ENCODE measurements at regions not wholly inside any gene's neighbourhood (a gene's known extent, or its start where the extent isn't known, plus 50 kb on each side); places are given as distances from the start of the nearest gene placed in this dataset.

DNA sequence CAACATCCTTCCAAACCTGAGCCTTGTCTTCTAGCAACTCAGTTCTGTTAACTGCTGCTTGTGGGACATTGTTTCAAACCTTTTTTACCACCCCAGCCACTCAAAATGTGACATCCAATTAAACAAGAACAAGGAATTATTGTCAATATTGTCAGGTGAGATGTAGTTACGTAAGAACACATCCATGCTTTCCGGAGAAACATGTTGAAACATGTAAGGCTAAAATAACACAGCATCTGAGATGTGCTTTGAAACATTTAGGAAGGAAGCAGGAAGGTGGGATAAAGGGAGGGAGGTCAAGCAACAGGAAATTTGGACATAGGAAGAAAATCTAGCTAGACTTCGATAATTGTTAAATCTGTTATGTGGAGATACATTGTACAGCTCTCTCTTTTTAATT is 50.9 kb upstream of the PRICKLE2 start:
- 81 to 84% methylated on average over 3 of the region's 3 CpGs for WGBS, 2 donors
- Histone ChIP-seq H3K27ac (no peak overlapping the region), H3K9me3 (no peaks in the 10 kb centered on the region), H3K4me1 (no peaks in the 10 kb centered on the region), H3K27me3 (no peaks in the 10 kb centered on the region), H3K4me3 (replicated peaks in 1 of 3) (no peak overlapping the region), H3K36me3 (no peaks in the 10 kb centered on the region)
- TF ChIP-seq, protein P1, sequence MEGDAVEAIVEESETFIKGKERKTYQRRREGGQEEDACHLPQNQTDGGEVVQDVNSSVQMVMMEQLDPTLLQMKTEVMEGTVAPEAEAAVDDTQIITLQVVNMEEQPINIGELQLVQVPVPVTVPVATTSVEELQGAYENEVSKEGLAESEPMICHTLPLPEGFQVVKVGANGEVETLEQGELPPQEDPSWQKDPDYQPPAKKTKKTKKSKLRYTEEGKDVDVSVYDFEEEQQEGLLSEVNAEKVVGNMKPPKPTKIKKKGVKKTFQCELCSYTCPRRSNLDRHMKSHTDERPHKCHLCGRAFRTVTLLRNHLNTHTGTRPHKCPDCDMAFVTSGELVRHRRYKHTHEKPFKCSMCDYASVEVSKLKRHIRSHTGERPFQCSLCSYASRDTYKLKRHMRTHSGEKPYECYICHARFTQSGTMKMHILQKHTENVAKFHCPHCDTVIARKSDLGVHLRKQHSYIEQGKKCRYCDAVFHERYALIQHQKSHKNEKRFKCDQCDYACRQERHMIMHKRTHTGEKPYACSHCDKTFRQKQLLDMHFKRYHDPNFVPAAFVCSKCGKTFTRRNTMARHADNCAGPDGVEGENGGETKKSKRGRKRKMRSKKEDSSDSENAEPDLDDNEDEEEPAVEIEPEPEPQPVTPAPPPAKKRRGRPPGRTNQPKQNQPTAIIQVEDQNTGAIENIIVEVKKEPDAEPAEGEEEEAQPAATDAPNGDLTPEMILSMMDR (IDR thresholded peaks at IDR 0.05) = no peak
- no peak for TF ChIP-seq POLR2A (IDR thresholded peaks at IDR 0.05)
- DNase-seq = no peak
- intact Hi-C loops (cut with DNase I) = no loop called here
